Gastrocnemius medialis (tissue), 4 donors: ENCODE measurements at regions not wholly inside any gene's neighbourhood (a gene's known extent, or its start where the extent isn't known, plus 50 kb on each side); places are given as distances from the start of the nearest gene placed in this dataset.

Experiments used
- ATAC-seq, 2 donors: fragments of 150-250 bp; one replicate each; pipeline ENCODE4 v1.9.1; 2016
- DNase-seq, 2 donors: peaks; one replicate each; pipeline ENCODE4 v3.0.0-alpha.2; 2019
- H3K27ac ChIP-seq, 4 donors: fragments of 200-600 bp; sonication (generic); 1 replicate in 1 of 4; 2 replicates in 3 of 4; pipeline ENCODE4 v1.5.1; 2016 to 2018; ENCODE audit warnings: mild to moderate bottlenecking in 2 of 4, moderate library complexity in 1 of 4
- H3K27me3 ChIP-seq, 3 donors: fragments of 200-600 bp; sonication (generic) in 2 of 3; 1 replicate in 1 of 3; 2 replicates in 2 of 3; pipeline versions ENCODE4 v1.5.1 to v1.6.0; 2016 to 2019; ENCODE audit warnings: mild to moderate bottlenecking in 1 of 3, moderate library complexity in 1 of 3
- H3K36me3 ChIP-seq, 2 donors: fragments of 200-600 bp; sonication (generic) in 1 of 2; one replicate each; pipeline ENCODE4 v1.5.1; 2017 to 2018
- H3K4me1 ChIP-seq, 2 donors: fragments of 200-600 bp; sonication (generic) in 1 of 2; one replicate each; pipeline ENCODE4 v1.5.1; 2016 to 2017; ENCODE audit warnings: mild to moderate bottlenecking in 2 of 2
- H3K4me3 ChIP-seq, 4 donors: fragments of 200-600 bp; sonication (generic) in 3 of 4; 1 replicate in 1 of 4; 2 replicates in 3 of 4; pipeline ENCODE4 v1.5.1; 2016 to 2019; ENCODE audit warnings: mild to moderate bottlenecking in 2 of 4
- H3K9me3 ChIP-seq, 3 donors: fragments of 200-600 bp; sonication (generic) in 2 of 3; 1 replicate in 1 of 3; 2 replicates in 2 of 3; pipeline ENCODE4 v1.5.1; 2016 to 2019
- CTCF ChIP-seq, 5 experiments: fragments of 450-650 bp in 3 of 5; fragments of 200-600 bp in 2 of 5; sonication (generic) in 2 of 5; IDR thresholded peaks in 4 of 5; conservative IDR thresholded peaks in 1 of 5; 1 replicate in 4 of 5; 2 replicates in 1 of 5; pipeline ENCODE4 v1.5.1; 2016 to 2019; ENCODE audit warnings: antibody characterized with exemption in 5 of 5, mild to moderate bottlenecking in 3 of 5, moderate library complexity in 3 of 5
- POLR2A ChIP-seq, 2 donors: fragments of 450-650 bp; IDR thresholded peaks; one replicate each; pipeline ENCODE4 v1.6.1; 2017; ENCODE audit warnings: antibody characterized with exemption in 2 of 2, mild to moderate bottlenecking in 2 of 2, moderate library complexity in 2 of 2
- in situ Hi-C, 4 donors: fragments of 200-750 bp; cut with MboI; loops; one replicate each; pipeline versions ENCODE4 v1.15.0 to v1.8.0; 2017; ENCODE audit warnings: low sequenced_read_pairs in 4 of 4
- intact Hi-C: fragments of 100-400 bp; cut with DNase I; formaldehyde crosslinking; loops from one replicate; pipeline ENCODE4 v1.15.1; 2023; ENCODE audit warnings: low total_unique reads

GRCh38 chr10:33968983-33969382 is 634.5 kb upstream of the NRP1 start:
- no peak for ATAC-seq
- in situ Hi-C loops (no loop called here), intact Hi-C loops (no loop called here)
- DNase-seq: no peak
- no peak overlapping the region for H3K27ac ChIP-seq
- no peak for TF ChIP-seq CTCF (IDR thresholded peaks at IDR 0.05 in 4 of 5, conservative IDR thresholded peaks at IDR 0.05 in 1 of 5)
- no peak for TF ChIP-seq POLR2A (IDR thresholded peaks at IDR 0.05)
- no peaks in the 10 kb centered on the region for H3K36me3 ChIP-seq
- H3K9me3 ChIP-seq: no peaks in the 10 kb centered on the region
- H3K27me3 ChIP-seq: no peaks in the 10 kb centered on the region
- no peak overlapping the region for H3K4me3 ChIP-seq
- H3K4me1 ChIP-seq: no peaks in the 10 kb centered on the region

GRCh38 chr10:33967606-33968120 is 633.2 kb upstream of the NRP1 start:
- no peak for DNase-seq
- no peak for ATAC-seq
- H3K4me1 ChIP-seq: no peaks in the 10 kb centered on the region
- H3K27me3 ChIP-seq: no peaks in the 10 kb centered on the region
- no peak overlapping the region for H3K4me3 ChIP-seq
- no peaks in the 10 kb centered on the region for H3K36me3 ChIP-seq
- in situ Hi-C loops (no loop called here), intact Hi-C loops (no loop called here)
- no peak overlapping the region for H3K27ac ChIP-seq
- TF ChIP-seq CTCF (IDR thresholded peaks at IDR 0.05 in 4 of 5, conservative IDR thresholded peaks at IDR 0.05 in 1 of 5) (no peak), POLR2A (IDR thresholded peaks at IDR 0.05) (no peak)
- H3K9me3 ChIP-seq: no peaks in the 10 kb centered on the region

GRCh38 chr10:33966946-33967345 is 632.5 kb upstream of the NRP1 start:
- Histone ChIP-seq H3K9me3 (no peaks in the 10 kb centered on the region), H3K27me3 (no peaks in the 10 kb centered on the region), H3K4me1 (no peaks in the 10 kb centered on the region), H3K27ac (no peak overlapping the region), H3K4me3 (no peak overlapping the region), H3K36me3 (no peaks in the 10 kb centered on the region)
- no peak for ATAC-seq
- DNase-seq: no peak
- in situ Hi-C loops (no loop called here), intact Hi-C loops (no loop called here)
- no peak for TF ChIP-seq POLR2A (IDR thresholded peaks at IDR 0.05)
- TF ChIP-seq CTCF (IDR thresholded peaks at IDR 0.05 in 4 of 5, conservative IDR thresholded peaks at IDR 0.05 in 1 of 5): no peak

GRCh38 chr10:33965795-33966581 is 631.5 kb upstream of the NRP1 start:
- Histone ChIP-seq H3K36me3 (no peaks in the 10 kb centered on the region), H3K27ac (no peak overlapping the region), H3K4me1 (no peaks in the 10 kb centered on the region), H3K27me3 (no peaks in the 10 kb centered on the region), H3K9me3 (no peaks in the 10 kb centered on the region), H3K4me3 (no peak overlapping the region)
- in situ Hi-C loops (no loop called here), intact Hi-C loops (no loop called here)
- DNase-seq: no peak
- ATAC-seq: no peak
- no peak for TF ChIP-seq POLR2A (IDR thresholded peaks at IDR 0.05)
- TF ChIP-seq CTCF (IDR thresholded peaks at IDR 0.05 in 4 of 5, conservative IDR thresholded peaks at IDR 0.05 in 1 of 5): no peak
